GM21515 (cell line): ENCODE measurements at regions not wholly inside any gene's neighbourhood (a gene's known extent, or its start where the extent isn't known, plus 50 kb on each side); places are given as distances from the start of the nearest gene placed in this dataset.
"Not testable (repeated sequence)": the region's sequence is repeated elsewhere in the genome, so short reads cannot be mapped to it uniquely, and the experiment has no call there.

Experiments
- ATAC-seq: cut with Tn5 transposase; IDR thresholded peaks from one replicate; pipeline ENCODE4 v1.9.1; 2021; ENCODE audit not compliant: unreplicated experiment

GRCh38 chr10:111560027-111560426 lies 483.2 kb downstream of the ADRA2A start:
- no peak for ATAC-seq

GRCh38 chr10:111561124-111561523 lies 484.3 kb downstream of the ADRA2A start:
- ATAC-seq, result no peak

GRCh38 chr10:111565542-111565941 lies 488.7 kb downstream of the ADRA2A start:
- ATAC-seq, result no peak

- ATAC-seq, result no peak
Observed at GRCh38 chr10:111578076-111578475, 501.2 kb downstream of the ADRA2A start.

- no peak for ATAC-seq
Observed at GRCh38 chr10:111579473-111579872, 502.6 kb downstream of the ADRA2A start.

- no peak for ATAC-seq
Observed at GRCh38 chr10:111590703-111591102, 513.9 kb downstream of the ADRA2A start.

- no peak for ATAC-seq
Observed at GRCh38 chr10:111593578-111593977, 516.7 kb downstream of the ADRA2A start.

- no peak for ATAC-seq
Observed at GRCh38 chr10:111595173-111595572, 518.3 kb downstream of the ADRA2A start.

GRCh38 chr10:111598433-111599059 lies 521.7 kb downstream of the ADRA2A start:
- peak; percentile 98 for ATAC-seq

GRCh38 chr10:111599943-111600342 lies 523.1 kb downstream of the ADRA2A start:
- no peak for ATAC-seq

- no peak for ATAC-seq
Observed at GRCh38 chr10:111600772-111601171, 523.9 kb downstream of the ADRA2A start.

GRCh38 chr10:111612273-111612672 lies 535.4 kb downstream of the ADRA2A start:
- no peak for ATAC-seq

- no peak for ATAC-seq
Observed at GRCh38 chr10:111634191-111634590, 549.4 kb downstream of the GPAM start.

GRCh38 chr10:111646021-111646420 lies 537.5 kb downstream of the GPAM start:
- no peak for ATAC-seq

- no peak for ATAC-seq
Observed at GRCh38 chr10:111648046-111648445, 535.5 kb downstream of the GPAM start.

GRCh38 chr10:111649080-111649479 lies 534.5 kb downstream of the GPAM start:
- ATAC-seq, result not testable (repeated sequence)

- no peak for ATAC-seq
Observed at GRCh38 chr10:111650088-111650487, 533.5 kb downstream of the GPAM start.

GRCh38 chr10:111656066-111656465 lies 527.5 kb downstream of the GPAM start:
- ATAC-seq, result no peak

GRCh38 chr10:111677759-111678158 lies 505.8 kb downstream of the GPAM start:
- ATAC-seq, result no peak

GRCh38 chr10:111686796-111687195 lies 496.8 kb downstream of the GPAM start:
- no peak for ATAC-seq

- no peak for ATAC-seq
Observed at GRCh38 chr10:111698711-111699110, 484.9 kb downstream of the GPAM start.

GRCh38 chr10:111703986-111704385 lies 479.6 kb downstream of the GPAM start:
- no peak for ATAC-seq

- ATAC-seq, result no peak
Observed at GRCh38 chr10:111705021-111705420, 478.5 kb downstream of the GPAM start.
